Bronchial epithelial cell (primary cell): ENCODE measurements at regions not wholly inside any gene's neighbourhood (a gene's known extent, or its start where the extent isn't known, plus 50 kb on each side); places are given as distances from the start of the nearest gene placed in this dataset.

Source experiments
- DNase-seq: peaks from one replicate; pipeline ENCODE4 v3.0.0-alpha.2; 2010; ENCODE audit warnings: low read depth
- FAIRE-seq: peaks from 2 replicates; lab custom pipeline; 2011; peaks lifted over from hg19 to GRCh38; lab: Jason Lieb, UNC
- H3K27me3 ChIP-seq: 2 replicates; pipeline ENCODE4 v1.5.1; 2011; ENCODE audit warnings: low read length; ENCODE audit not compliant: control insufficient read depth, insufficient read depth
- H3K36me3 ChIP-seq: 2 replicates; pipeline ENCODE4 v1.5.1; 2011; ENCODE audit warnings: low read length; ENCODE audit not compliant: control insufficient read depth, insufficient read depth
- H3K4me3 ChIP-seq: 2 replicates; pipeline ENCODE4 v1.5.1; 2011; ENCODE audit warnings: mild to moderate bottlenecking, low read depth, low read length, control low read depth
- TF ChIP-seq, protein P1 (sequence below): IDR thresholded peaks from 2 replicates; pipeline ENCODE4 v1.5.1; 2011; ENCODE audit warnings: mild to moderate bottlenecking, moderate library complexity, low read length, control low read depth, inconsistent platforms; ENCODE audit not compliant: insufficient read depth, severe bottlenecking

DNA sequence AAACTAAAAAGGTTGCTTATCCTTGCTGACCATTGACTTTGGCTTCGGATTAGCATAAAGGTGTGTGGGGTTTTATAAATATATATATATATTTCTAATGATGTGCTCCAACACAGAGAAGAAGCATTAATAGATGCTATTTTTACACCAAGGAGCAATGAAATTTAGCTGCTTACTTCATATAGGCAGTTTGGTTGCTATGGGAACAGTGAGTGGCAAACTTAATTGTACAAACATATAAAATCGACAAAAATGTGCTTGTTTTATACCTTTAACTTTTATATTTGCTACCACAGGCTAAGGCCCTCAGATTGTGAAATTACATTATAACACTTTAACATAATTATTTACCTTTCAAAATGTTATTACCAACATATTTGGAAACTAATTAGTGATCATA, 303.4 kb downstream of the SEC23A start:
- no peak for FAIRE-seq
- H3K27me3 ChIP-seq, result no peaks in the 10 kb centered on the region

DNA sequence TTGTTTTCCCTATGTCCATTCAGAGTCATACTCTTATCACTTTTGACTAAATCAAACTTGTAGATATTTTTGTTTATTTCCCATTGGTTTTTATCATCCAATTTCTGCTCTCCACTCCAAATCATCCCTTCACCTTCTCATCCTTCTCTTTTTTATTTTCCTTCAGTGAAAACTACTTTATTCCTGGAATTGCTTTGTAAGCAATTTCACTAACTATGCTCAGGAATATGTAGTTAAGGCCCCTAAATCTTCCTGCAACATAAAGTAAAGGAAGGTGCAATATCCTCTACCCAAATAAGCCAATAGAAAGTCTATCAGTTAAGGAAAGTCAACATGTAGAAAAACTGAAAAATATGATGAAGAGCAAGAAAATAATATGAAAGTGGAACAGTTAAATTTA, 308.4 kb downstream of the SEC23A start:
- Histone ChIP-seq H3K27me3 (no peaks in the 10 kb centered on the region), H3K36me3 (no peaks in the 10 kb centered on the region), H3K4me3 (no peak overlapping the region)
- no peak for DNase-seq
- TF ChIP-seq, protein P1, sequence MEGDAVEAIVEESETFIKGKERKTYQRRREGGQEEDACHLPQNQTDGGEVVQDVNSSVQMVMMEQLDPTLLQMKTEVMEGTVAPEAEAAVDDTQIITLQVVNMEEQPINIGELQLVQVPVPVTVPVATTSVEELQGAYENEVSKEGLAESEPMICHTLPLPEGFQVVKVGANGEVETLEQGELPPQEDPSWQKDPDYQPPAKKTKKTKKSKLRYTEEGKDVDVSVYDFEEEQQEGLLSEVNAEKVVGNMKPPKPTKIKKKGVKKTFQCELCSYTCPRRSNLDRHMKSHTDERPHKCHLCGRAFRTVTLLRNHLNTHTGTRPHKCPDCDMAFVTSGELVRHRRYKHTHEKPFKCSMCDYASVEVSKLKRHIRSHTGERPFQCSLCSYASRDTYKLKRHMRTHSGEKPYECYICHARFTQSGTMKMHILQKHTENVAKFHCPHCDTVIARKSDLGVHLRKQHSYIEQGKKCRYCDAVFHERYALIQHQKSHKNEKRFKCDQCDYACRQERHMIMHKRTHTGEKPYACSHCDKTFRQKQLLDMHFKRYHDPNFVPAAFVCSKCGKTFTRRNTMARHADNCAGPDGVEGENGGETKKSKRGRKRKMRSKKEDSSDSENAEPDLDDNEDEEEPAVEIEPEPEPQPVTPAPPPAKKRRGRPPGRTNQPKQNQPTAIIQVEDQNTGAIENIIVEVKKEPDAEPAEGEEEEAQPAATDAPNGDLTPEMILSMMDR, result no peak
- no peak for FAIRE-seq

More for the DNA sequence above, 303.4 kb downstream of the SEC23A start:
- no peak overlapping the region for H3K4me3 ChIP-seq
- TF ChIP-seq, protein P1, result no peak
- H3K36me3 ChIP-seq, result no peaks in the 10 kb centered on the region
- no peak for DNase-seq

DNA sequence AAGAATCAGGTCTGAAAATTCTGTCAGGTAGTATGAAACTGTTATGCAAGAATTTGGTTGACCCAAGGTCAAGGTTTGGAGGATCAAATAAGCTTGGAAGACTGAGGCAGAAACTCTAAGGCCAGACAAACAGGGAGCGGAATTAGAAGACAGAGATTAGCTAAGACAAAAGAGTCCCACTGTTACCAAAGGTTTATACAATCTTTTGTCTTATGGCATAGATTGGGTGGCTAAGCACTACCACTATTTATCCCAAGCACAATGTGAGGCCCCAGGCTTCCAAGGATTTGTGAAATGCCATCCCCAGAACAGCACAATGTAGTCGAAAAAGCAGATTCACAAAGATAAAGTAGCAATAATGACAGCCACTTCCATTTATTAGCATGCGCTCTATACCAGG, 311.2 kb downstream of the SEC23A start:
- Histone ChIP-seq H3K4me3 (no peak overlapping the region), H3K27me3 (no peaks in the 10 kb centered on the region), H3K36me3 (no peaks in the 10 kb centered on the region)
- FAIRE-seq (no peak), DNase-seq (no peak)
- TF ChIP-seq, protein P1, result no peak

DNA sequence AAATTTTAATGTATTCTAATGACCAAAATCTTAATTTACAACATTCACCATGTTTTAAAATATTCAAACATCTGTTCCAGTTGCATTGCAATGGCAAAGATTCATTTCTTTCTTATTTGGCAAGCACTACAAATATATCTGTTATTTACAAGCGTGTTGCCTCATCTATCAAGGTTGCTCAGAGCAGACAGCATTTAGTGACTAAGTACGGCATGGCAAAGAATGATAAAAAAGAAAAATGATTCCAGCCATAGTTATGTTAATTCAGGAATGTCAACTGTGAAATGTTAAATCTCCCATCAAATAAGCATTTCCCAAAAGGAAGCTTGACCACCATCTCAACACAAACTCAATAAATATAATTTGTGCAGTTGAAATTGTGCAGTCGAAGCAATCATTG, 312.1 kb downstream of the SEC23A start:
- H3K27me3 ChIP-seq, result no peaks in the 10 kb centered on the region
- no peaks in the 10 kb centered on the region for H3K36me3 ChIP-seq
- DNase-seq (no peak), FAIRE-seq (no peak)
- H3K4me3 ChIP-seq, result no peak overlapping the region
- TF ChIP-seq, protein P1, result no peak

DNA sequence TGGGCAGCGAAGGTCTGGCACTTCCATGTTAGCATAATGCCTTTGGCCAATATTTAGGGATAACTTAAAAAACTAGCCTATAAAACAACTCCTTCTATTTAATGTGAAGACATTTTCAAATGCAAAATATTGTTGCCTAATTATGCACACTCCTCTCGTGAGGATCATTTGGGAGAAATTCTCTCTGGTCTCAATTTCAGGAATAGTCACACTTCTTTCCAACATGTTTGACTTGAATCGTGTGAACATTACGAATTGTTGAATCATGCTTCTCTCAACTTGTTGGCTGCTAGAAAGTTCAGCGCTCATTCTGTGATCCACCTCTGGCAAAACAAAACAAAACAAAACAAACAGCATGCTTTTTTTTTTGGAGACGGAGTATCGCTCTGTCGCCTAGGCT, 313.2 kb downstream of the SEC23A start:
- no peak for DNase-seq
- TF ChIP-seq, protein P1, result no peak
- no peaks in the 10 kb centered on the region for H3K36me3 ChIP-seq
- H3K4me3 ChIP-seq, result no peak overlapping the region
- FAIRE-seq, result no peak
- H3K27me3 ChIP-seq, result no peaks in the 10 kb centered on the region

DNA sequence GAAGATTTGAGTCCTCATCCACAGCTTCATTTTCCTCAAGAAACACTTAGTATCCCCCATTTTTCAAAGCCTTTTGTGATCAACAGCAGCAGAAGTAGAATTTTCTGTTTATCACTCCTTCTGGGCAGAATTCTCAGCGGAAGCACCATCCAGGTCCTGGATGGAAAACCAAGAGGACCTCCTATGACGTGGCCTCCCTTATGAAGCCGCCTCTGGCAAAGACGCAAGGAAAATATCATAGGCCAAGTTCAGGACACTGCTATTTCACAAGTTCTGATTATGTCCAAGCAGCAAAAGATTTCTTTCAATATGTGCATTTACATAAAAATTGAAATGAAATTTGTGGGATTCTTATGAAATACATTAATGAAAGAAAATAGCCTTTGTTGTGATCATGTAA, 315.0 kb downstream of the SEC23A start:
- TF ChIP-seq, protein P1, result no peak
- no peaks in the 10 kb centered on the region for H3K27me3 ChIP-seq

More for the DNA sequence above, 315.0 kb downstream of the SEC23A start:
- Histone ChIP-seq H3K36me3 (no peaks in the 10 kb centered on the region), H3K4me3 (no peak overlapping the region)
- DNase-seq (no peak), FAIRE-seq (no peak)
